Loucy (cell line): ENCODE measurements at regions not wholly inside any gene's neighbourhood (a gene's known extent, or its start where the extent isn't known, plus 50 kb on each side); places are given as distances from the start of the nearest gene placed in this dataset.

Source experiments
- CTCF ChIP-seq: fragments of 200-600 bp; sonication (generic); conservative IDR thresholded peaks from 2 replicates; pipeline ENCODE4 v1.5.1; 2014; ENCODE audit warnings: mild to moderate bottlenecking, antibody characterized with exemption, low read length
- EZH2phosphoT487 ChIP-seq: fragments of 200-600 bp; IDR thresholded peaks from 2 replicates; pipeline ENCODE4 v1.6.1; 2018; ENCODE audit warnings: antibody characterized with exemption, mild to moderate bottlenecking, moderate library complexity, borderline replicate concordance

- TF ChIP-seq CTCF (no peak), EZH2phosphoT487 (no peak)
Observed at GRCh38 chr7:96527133-96527827, 182.4 kb downstream of the SEM1 start.
